ENCODE measurements at regions not wholly inside any gene's neighbourhood (a gene's known extent, or its start where the extent isn't known, plus 50 kb on each side); places are given as distances from the start of the nearest gene placed in this dataset.

GRCh38 chr5:5632678-5633077, 210.2 kb downstream of the ICE1 start:
- peaks cover 0 to 5% (median 0%) of the 10 kb centered on the region in 5 donors for H3K36me3 Mint-ChIP-seq
- Histone ChIP-seq H3K4me3 (ENCODE audit: low read length) (no peak overlapping the region), H3K27ac (ENCODE audit: low read depth, low read length) (no peak overlapping the region), H3K27me3 (ENCODE audit: control insufficient read depth in 2 of 2, insufficient read depth in 2 of 2, low read length in 2 of 2) (no peaks in the 10 kb centered on the region), H3K4me1 (ENCODE audit: control insufficient read depth in 2 of 2, insufficient read depth in 2 of 2, low read length in 2 of 2) (no peaks in the 10 kb centered on the region), H3K36me3 (ENCODE audit: control insufficient read depth in 2 of 3, insufficient read depth in 3 of 3, low read length in 3 of 3) (no peaks in the 10 kb centered on the region), H3K9me3 (ENCODE audit: control insufficient read depth in 2 of 3, low read length in 3 of 3) (no peaks in the 10 kb centered on the region)
- H3K27me3 Mint-ChIP-seq, result peaks cover under 1 to 33% (median 13%) of the 10 kb centered on the region in 5 donors
- H3K27ac Mint-ChIP-seq, result no peak overlapping the region
- POLR2A ChIA-PET, result no interaction called here
- H3K4me1 Mint-ChIP-seq, result no peaks in the 10 kb centered on the region
- no peak overlapping the region for H3K4me3 Mint-ChIP-seq
- CTCF ChIA-PET, result no interaction called here
- DNase-seq (no peak), ATAC-seq (no peak)
- H3K9me3 Mint-ChIP-seq, result peaks cover 0 to 7% (median 0%) of the 10 kb centered on the region in 11 donors
- intact Hi-C loops (cut with micrococcal nuclease), result no loop called here

- Histone ChIP-seq H3K36me3 (ENCODE audit: control insufficient read depth in 2 of 3, insufficient read depth in 3 of 3, low read length in 3 of 3) (no peaks in the 10 kb centered on the region), H3K27me3 (ENCODE audit: control insufficient read depth in 2 of 2, insufficient read depth in 2 of 2, low read length in 2 of 2) (no peaks in the 10 kb centered on the region), H3K27ac (ENCODE audit: low read depth, low read length) (no peak overlapping the region), H3K4me3 (ENCODE audit: low read length) (no peak overlapping the region), H3K9me3 (ENCODE audit: control insufficient read depth in 2 of 3, low read length in 3 of 3) (peaks cover 0 to 1% (median 0%) of the 10 kb centered on the region in 3 experiments), H3K4me1 (ENCODE audit: control insufficient read depth in 2 of 2, insufficient read depth in 2 of 2, low read length in 2 of 2) (no peaks in the 10 kb centered on the region)
- Mint-ChIP-seq H3K4me1 (no peaks in the 10 kb centered on the region), H3K4me3 (no peak overlapping the region), H3K36me3 (peaks cover 0 to 5% (median 0%) of the 10 kb centered on the region in 5 donors), H3K9me3 (peaks cover 0 to 15% (median 7%) of the 10 kb centered on the region in 11 donors), H3K27me3 (peaks cover 0 to 37% (median 9%) of the 10 kb centered on the region in 5 donors), H3K27ac (no peak overlapping the region)
- intact Hi-C loops (cut with micrococcal nuclease), result no loop called here
- CTCF ChIA-PET, result no interaction called here
- ATAC-seq (no peak), DNase-seq (no peak)
- POLR2A ChIA-PET, result no interaction called here
Measured at GRCh38 chr5:5629607-5629978, 207.1 kb downstream of the ICE1 start.

- no peak overlapping the region for H3K27ac ChIP-seq (ENCODE audit: low read depth, low read length)
- H3K4me1 Mint-ChIP-seq, result no peaks in the 10 kb centered on the region
- H3K27me3 ChIP-seq (ENCODE audit: control insufficient read depth in 2 of 2, insufficient read depth in 2 of 2, low read length in 2 of 2), result no peaks in the 10 kb centered on the region
- no peak overlapping the region for H3K27ac Mint-ChIP-seq
- CTCF ChIA-PET, result no interaction called here
- peaks cover 0 to 31% (median 6%) of the 10 kb centered on the region in 5 donors for H3K27me3 Mint-ChIP-seq
- peaks cover 0 to 20% (median 7%) of the 10 kb centered on the region in 11 donors for H3K9me3 Mint-ChIP-seq
- ATAC-seq, result no peak
- H3K36me3 Mint-ChIP-seq, result peaks cover 0 to 5% (median 0%) of the 10 kb centered on the region in 5 donors
- H3K4me1 ChIP-seq (ENCODE audit: control insufficient read depth in 2 of 2, insufficient read depth in 2 of 2, low read length in 2 of 2), result no peaks in the 10 kb centered on the region
- POLR2A ChIA-PET, result no interaction called here
- H3K36me3 ChIP-seq (ENCODE audit: control insufficient read depth in 2 of 3, insufficient read depth in 3 of 3, low read length in 3 of 3), result no peaks in the 10 kb centered on the region
- no peak overlapping the region for H3K4me3 ChIP-seq (ENCODE audit: low read length)
- H3K4me3 Mint-ChIP-seq, result no peak overlapping the region
- intact Hi-C loops (cut with micrococcal nuclease), result no loop called here
- H3K9me3 ChIP-seq (ENCODE audit: control insufficient read depth in 2 of 3, low read length in 3 of 3), result peaks cover 0 to 7% (median 0%) of the 10 kb centered on the region in 3 experiments
- DNase-seq, result no peak
Measured at GRCh38 chr5:5628866-5629606, 206.6 kb downstream of the ICE1 start.

- H3K9me3 ChIP-seq (ENCODE audit: control insufficient read depth in 2 of 3, low read length in 3 of 3), result peaks cover 0 to 16% (median 0%) of the 10 kb centered on the region in 3 experiments
- H3K4me3 ChIP-seq (ENCODE audit: low read length), result no peak overlapping the region
- Mint-ChIP-seq H3K27ac (no peak overlapping the region), H3K9me3 (peaks cover 3 to 45% (median 19%) of the 10 kb centered on the region in 11 donors), H3K4me1 (no peaks in the 10 kb centered on the region), H3K36me3 (peaks cover 0 to 5% (median 0%) of the 10 kb centered on the region in 5 donors), H3K27me3 (peaks cover 0 to 25% (median 6%) of the 10 kb centered on the region in 5 donors), H3K4me3 (no peak overlapping the region)
- no peak for ATAC-seq
- no peak for DNase-seq
- CTCF ChIA-PET, result no interaction called here
- H3K27ac ChIP-seq (ENCODE audit: low read depth, low read length), result no peak overlapping the region
- intact Hi-C loops (cut with micrococcal nuclease), result no loop called here
- no peaks in the 10 kb centered on the region for H3K36me3 ChIP-seq (ENCODE audit: control insufficient read depth in 2 of 3, insufficient read depth in 3 of 3, low read length in 3 of 3)
- H3K4me1 ChIP-seq (ENCODE audit: control insufficient read depth in 2 of 2, insufficient read depth in 2 of 2, low read length in 2 of 2), result no peaks in the 10 kb centered on the region
- no peaks in the 10 kb centered on the region for H3K27me3 ChIP-seq (ENCODE audit: control insufficient read depth in 2 of 2, insufficient read depth in 2 of 2, low read length in 2 of 2)
- POLR2A ChIA-PET, result no interaction called here
Measured at GRCh38 chr5:5626412-5626811, 203.9 kb downstream of the ICE1 start.

- peaks cover 3 to 47% (median 20%) of the 10 kb centered on the region in 11 donors for H3K9me3 Mint-ChIP-seq
- Histone ChIP-seq H3K27me3 (ENCODE audit: control insufficient read depth in 2 of 2, insufficient read depth in 2 of 2, low read length in 2 of 2) (no peaks in the 10 kb centered on the region), H3K9me3 (ENCODE audit: control insufficient read depth in 2 of 3, low read length in 3 of 3) (peaks cover 0 to 16% (median 0%) of the 10 kb centered on the region in 3 experiments), H3K4me3 (ENCODE audit: low read length) (no peak overlapping the region), H3K36me3 (ENCODE audit: control insufficient read depth in 2 of 3, insufficient read depth in 3 of 3, low read length in 3 of 3) (no peaks in the 10 kb centered on the region), H3K4me1 (ENCODE audit: control insufficient read depth in 2 of 2, insufficient read depth in 2 of 2, low read length in 2 of 2) (no peaks in the 10 kb centered on the region), H3K27ac (ENCODE audit: low read depth, low read length) (no peak overlapping the region)
- no peak overlapping the region for H3K4me3 Mint-ChIP-seq
- no peak overlapping the region for H3K27ac Mint-ChIP-seq
- ChIA-PET CTCF (no interaction called here), POLR2A (no interaction called here)
- peaks cover 0 to 25% (median 6%) of the 10 kb centered on the region in 5 donors for H3K27me3 Mint-ChIP-seq
- ATAC-seq (no peak), DNase-seq (no peak)
- H3K36me3 Mint-ChIP-seq, result peaks cover 0 to 5% (median 0%) of the 10 kb centered on the region in 5 donors
- no peaks in the 10 kb centered on the region for H3K4me1 Mint-ChIP-seq
- intact Hi-C loops (cut with micrococcal nuclease), result no loop called here
Measured at GRCh38 chr5:5625491-5625890, 203.0 kb downstream of the ICE1 start.

- no peak overlapping the region for H3K4me3 ChIP-seq (ENCODE audit: low read length)
- POLR2A ChIA-PET, result no interaction called here
- H3K4me1 Mint-ChIP-seq, result no peaks in the 10 kb centered on the region
- DNase-seq (no peak), ATAC-seq (no peak)
- H3K27ac ChIP-seq (ENCODE audit: low read depth, low read length), result no peak overlapping the region
- H3K27ac Mint-ChIP-seq, result no peak overlapping the region
- intact Hi-C loops (cut with micrococcal nuclease), result no loop called here
- H3K9me3 ChIP-seq (ENCODE audit: control insufficient read depth in 2 of 3, low read length in 3 of 3), result peaks cover 0 to 16% (median 0%) of the 10 kb centered on the region in 3 experiments
- peaks cover 0 to 14% (median 6%) of the 10 kb centered on the region in 5 donors for H3K27me3 Mint-ChIP-seq
- no peaks in the 10 kb centered on the region for H3K36me3 Mint-ChIP-seq
- CTCF ChIA-PET, result no interaction called here
- no peaks in the 10 kb centered on the region for H3K4me1 ChIP-seq (ENCODE audit: control insufficient read depth in 2 of 2, insufficient read depth in 2 of 2, low read length in 2 of 2)
- no peak overlapping the region for H3K4me3 Mint-ChIP-seq
- peaks cover 4 to 53% (median 20%) of the 10 kb centered on the region in 11 donors for H3K9me3 Mint-ChIP-seq
- no peaks in the 10 kb centered on the region for H3K36me3 ChIP-seq (ENCODE audit: control insufficient read depth in 2 of 3, insufficient read depth in 3 of 3, low read length in 3 of 3)
- no peaks in the 10 kb centered on the region for H3K27me3 ChIP-seq (ENCODE audit: control insufficient read depth in 2 of 2, insufficient read depth in 2 of 2, low read length in 2 of 2)
Measured at GRCh38 chr5:5623397-5623796, 200.9 kb downstream of the ICE1 start.

- Mint-ChIP-seq H3K36me3 (no peaks in the 10 kb centered on the region), H3K27me3 (peaks cover under 1 to 13% (median 8%) of the 10 kb centered on the region in 5 donors), H3K4me1 (no peaks in the 10 kb centered on the region), H3K4me3 (no peak overlapping the region), H3K27ac (no peak overlapping the region), H3K9me3 (peaks cover 5 to 53% (median 20%) of the 10 kb centered on the region in 11 donors)
- no peak overlapping the region for H3K27ac ChIP-seq (ENCODE audit: low read depth, low read length)
- ATAC-seq, result no peak
- no peak for DNase-seq
- intact Hi-C loops (cut with micrococcal nuclease), result no loop called here
- POLR2A ChIA-PET, result no interaction called here
- no peaks in the 10 kb centered on the region for H3K36me3 ChIP-seq (ENCODE audit: control insufficient read depth in 2 of 3, insufficient read depth in 3 of 3, low read length in 3 of 3)
- H3K27me3 ChIP-seq (ENCODE audit: control insufficient read depth in 2 of 2, insufficient read depth in 2 of 2, low read length in 2 of 2), result no peaks in the 10 kb centered on the region
- CTCF ChIA-PET, result no interaction called here
- peaks cover 0 to 16% (median 0%) of the 10 kb centered on the region in 3 experiments for H3K9me3 ChIP-seq (ENCODE audit: control insufficient read depth in 2 of 3, low read length in 3 of 3)
- H3K4me3 ChIP-seq (ENCODE audit: low read length), result no peak overlapping the region
- H3K4me1 ChIP-seq (ENCODE audit: control insufficient read depth in 2 of 2, insufficient read depth in 2 of 2, low read length in 2 of 2), result no peaks in the 10 kb centered on the region
Measured at GRCh38 chr5:5622806-5623205, 200.3 kb downstream of the ICE1 start.

All from naive thymus-derived CD4-positive, alpha-beta T cell (primary cell).